K562 (cell line): ENCODE measurements at regions not wholly inside any gene's neighbourhood (a gene's known extent, or its start where the extent isn't known, plus 50 kb on each side); places are given as distances from the start of the nearest gene placed in this dataset.

ENCODE experiments used
- ATAC-seq: fragments of 200-7000 bp; cut with Tn5 transposase; 3 replicates; pipeline ENCODE4 v1.9.1; 2020; ENCODE audit warnings: moderate library complexity
- BruUV-seq: library from RNA; stranded (reverse); fragments of 400-500 nt; replicated peaks from 2 replicates; lab custom pipeline; 2021; lab: Mats Ljungman, UMichigan
- CTCF ChIA-PET: fragments of 300-600 bp; formaldehyde crosslinking; extraction: SDS; loops from one replicate; lab custom pipeline; 2021; ENCODE audit warnings: low intra/inter-chr PET ratio; lab: Yijun Ruan, JAX
- POLR2A ChIA-PET: fragments of 300-600, 350-650 bp; sonication (Branson Sonifier 250); formaldehyde crosslinking; extraction: SDS; loops from one replicate; lab custom pipeline; 2021; ENCODE audit warnings: antibody characterized with exemption, inconsistent platforms; lab: Yijun Ruan, JAX
- DNase-seq, 4 experiments: peaks; one replicate each; pipeline versions ENCODE4 v3.0.0 to v3.0.0-alpha.2; 2011 to 2018; ENCODE audit warnings: low spot score in 3 of 4, mixed read lengths in 3 of 4; ENCODE audit errors: extremely low read depth in 1 of 4
- FAIRE-seq: peaks from 2 replicates; lab custom pipeline; 2011; peaks lifted over from hg19 to GRCh38; lab: Jason Lieb, UNC
- H2AFZ ChIP-seq: 2 replicates; pipeline ENCODE4 v1.6.0; 2011; ENCODE audit warnings: low read depth, low read length, control low read depth, inconsistent platforms
- H3K27ac ChIP-seq: fragments of 200-600 bp; 3 replicates; pipeline ENCODE4 v1.8.0; 2011; ENCODE audit warnings: low read depth, mild to moderate bottlenecking, control low read depth, inconsistent platforms, low read length, moderate library complexity, mixed read lengths; ENCODE audit errors: extremely low read depth
- H3K27me3 ChIP-seq, 2 experiments: fragments of 300-600 bp in 1 of 2; 2 replicates in 1 of 2; 3 replicates in 1 of 2; pipeline versions ENCODE4 v1.6.0 to v1.8.0; 2011; ENCODE audit warnings: inconsistent platforms in 2 of 2, low read length in 2 of 2, mild to moderate bottlenecking in 1 of 2, mixed read lengths in 1 of 2, moderate library complexity in 1 of 2; ENCODE audit not compliant: control insufficient read depth in 2 of 2, insufficient read depth in 2 of 2
- H3K36me3 ChIP-seq: fragments of 300-600 bp; 3 replicates; pipeline ENCODE4 v1.8.0; 2011; ENCODE audit warnings: mild to moderate bottlenecking, low read length, inconsistent platforms; ENCODE audit not compliant: control insufficient read depth, insufficient read depth
- H3K4me1 ChIP-seq, 2 experiments: fragments of 200-600 bp in 1 of 2; replicated peaks in 1 of 2; 2 replicates in 1 of 2; 3 replicates in 1 of 2; pipeline versions ENCODE4 v1.5.1 to v1.8.0; 2011; ENCODE audit warnings: inconsistent platforms in 2 of 2, low read length in 2 of 2, mild to moderate bottlenecking in 1 of 2, mixed read lengths in 1 of 2, moderate library complexity in 1 of 2; ENCODE audit not compliant: control insufficient read depth in 2 of 2, insufficient read depth in 2 of 2
- H3K4me2 ChIP-seq: 2 replicates; pipeline ENCODE4 v1.6.1; 2011; ENCODE audit warnings: low read length, control low read depth, inconsistent platforms, mixed read lengths; ENCODE audit not compliant: insufficient read depth
- H3K4me3 ChIP-seq: fragments of 200-600 bp; sonication (generic), shearing (Covaris generic); 2 replicates; pipeline ENCODE4 v1.5.1; 2016; ENCODE audit warnings: control low read depth, inconsistent platforms
- H3K79me2 ChIP-seq: fragments of 200-600 bp; 3 replicates; pipeline ENCODE4 v1.8.0; 2011; ENCODE audit warnings: low read length, inconsistent platforms; ENCODE audit not compliant: control insufficient read depth, insufficient read depth
- H3K9ac ChIP-seq, 2 experiments: 2 replicates each; pipeline versions ENCODE4 v1.6.0 to v1.6.1; 2011; ENCODE audit warnings: low read depth in 2 of 2, low read length in 2 of 2, control low read depth in 1 of 2, inconsistent platforms in 1 of 2, mild to moderate bottlenecking in 1 of 2, mixed read lengths in 1 of 2; ENCODE audit not compliant: insufficient read depth in 1 of 2
- H3K9me1 ChIP-seq: one replicate; pipeline ENCODE4 v1.6.0; 2011; ENCODE audit warnings: inconsistent platforms, mild to moderate bottlenecking, low read length, moderate library complexity; ENCODE audit not compliant: control insufficient read depth, insufficient read depth
- H3K9me3 ChIP-seq: replicated peaks from 2 replicates; pipeline ENCODE4 v1.5.1; 2011; ENCODE audit warnings: low read depth, low read length, inconsistent platforms; ENCODE audit not compliant: control insufficient read depth, insufficient read depth
- H4K20me1 ChIP-seq: replicated peaks from 2 replicates; pipeline ENCODE4 v1.6.1; 2011; ENCODE audit warnings: low read length, inconsistent platforms, mixed read lengths; ENCODE audit not compliant: control insufficient read depth, insufficient read depth
- NFE2 ChIP-seq: IDR thresholded peaks from 2 replicates; pipeline ENCODE4 v1.6.1; 2014; ENCODE audit warnings: antibody characterized with exemption, low read depth
- TCF3 ChIP-seq: sonication (generic); formaldehyde crosslinking; IDR thresholded peaks from 2 replicates; pipeline ENCODE4 v1.4.0; 2020; ENCODE audit warnings: mild to moderate bottlenecking, missing genetic modification reagents
- ZNF23 ChIP-seq: fragments of 250-450 bp; sonication (Bioruptor Pico); IDR thresholded peaks from 2 replicates; pipeline ENCODE4 v1.4.0; 2020; ENCODE audit warnings: mild to moderate bottlenecking
- ZNF75A ChIP-seq: fragments of 450-650 bp; formaldehyde crosslinking; IDR thresholded peaks from 2 replicates; pipeline ENCODE4 v1.4.0; 2020; ENCODE audit warnings: mild to moderate bottlenecking
- WGBS: fragments of 100-300 bp; shearing (Covaris generic); methylation state at CpG from one replicate; pipeline ENCODE4 v1.1.6; 2016; ENCODE audit warnings: low coverage, mixed read lengths; ENCODE audit not compliant: insufficient coverage; ENCODE audit errors: missing lambda C conversion rate; 5-methylcytosine and 5-hydroxymethylcytosine counted together
- in situ Hi-C: fragments of 300-500 bp; cut with MboI; formaldehyde crosslinking; loops from 4 replicates; pipeline ENCODE4 v1.15.0; 2018; ENCODE audit warnings: inconsistent platforms, mixed read lengths
- intact Hi-C: fragments of 100-400 bp; cut with micrococcal nuclease; formaldehyde crosslinking; loops from 2 replicates; pipeline ENCODE4 v1.14.2; 2022
- TF ChIP-seq, protein P1 (sequence below), 2 experiments: IDR thresholded peaks; 2 replicates each; pipeline ENCODE4 v1.6.1; 2011; ENCODE audit warnings: borderline replicate concordance in 1 of 2, control low read depth in 1 of 2, low read depth in 1 of 2, low read length in 1 of 2, mild to moderate bottlenecking in 1 of 2, mixed read lengths in 1 of 2, moderate library complexity in 1 of 2; ENCODE audit not compliant: insufficient read depth in 1 of 2, insufficient read length in 1 of 2, poor library complexity in 1 of 2, severe bottlenecking in 1 of 2; ENCODE audit errors: extremely low read depth in 1 of 2
- TF ChIP-seq, protein P2 (sequence below): sonication (generic); formaldehyde crosslinking; IDR thresholded peaks from 2 replicates; pipeline ENCODE4 v1.5.0; 2020; ENCODE audit warnings: missing genetic modification reagents

DNA sequence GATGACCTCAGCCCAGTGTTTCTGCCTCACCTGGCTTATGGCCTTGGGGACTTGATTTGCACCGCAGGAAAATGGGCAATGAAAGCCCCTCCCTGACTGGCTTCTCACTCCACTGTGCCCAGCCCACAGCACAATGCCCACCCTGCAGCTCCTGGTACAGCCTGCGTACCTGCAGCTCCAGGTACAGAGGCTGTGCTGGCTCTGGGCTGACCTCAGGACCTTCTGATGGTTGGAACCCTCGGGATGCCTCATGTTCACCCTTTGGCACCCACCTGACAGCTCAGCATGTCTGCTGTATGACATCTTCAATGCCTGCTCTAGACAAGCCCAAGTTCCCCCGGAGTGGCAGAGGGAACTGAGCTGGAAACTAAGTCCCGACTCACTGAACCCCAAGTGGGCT lies 87.1 kb downstream of the ALG10 start:
- peaks cover 0 to 12% of the 10 kb centered on the region in 2 experiments; a peak in 2 of 5 replicates for H3K4me1 ChIP-seq
- ChIA-PET CTCF (no interaction called here), POLR2A (no interaction called here)
- WGBS: 0% methylated on average over 5 of the region's 5 CpGs
- no TSS peak for BruUV-seq
- no peaks in the 10 kb centered on the region for H4K20me1 ChIP-seq
- H3K9ac ChIP-seq: no peak overlapping the region
- H3K9me3 ChIP-seq: no peaks in the 10 kb centered on the region
- no peak overlapping the region for H3K27ac ChIP-seq
- in situ Hi-C loops: no loop called here
- no peak overlapping the region for H2AFZ ChIP-seq
- peaks cover 0 to 26% of the 10 kb centered on the region in 2 experiments; a peak in 2 of 5 replicates for H3K27me3 ChIP-seq
- DNase-seq (no peak), FAIRE-seq (no peak), ATAC-seq (no peak; the same call in 2 of the 3 replicates)
- H3K36me3 ChIP-seq: no peaks in the 10 kb centered on the region
- H3K4me2 ChIP-seq: no peak overlapping the region
- TF ChIP-seq ZNF75A: no peak
- no peak for TF ChIP-seq NFE2
- TF ChIP-seq, protein P1, sequence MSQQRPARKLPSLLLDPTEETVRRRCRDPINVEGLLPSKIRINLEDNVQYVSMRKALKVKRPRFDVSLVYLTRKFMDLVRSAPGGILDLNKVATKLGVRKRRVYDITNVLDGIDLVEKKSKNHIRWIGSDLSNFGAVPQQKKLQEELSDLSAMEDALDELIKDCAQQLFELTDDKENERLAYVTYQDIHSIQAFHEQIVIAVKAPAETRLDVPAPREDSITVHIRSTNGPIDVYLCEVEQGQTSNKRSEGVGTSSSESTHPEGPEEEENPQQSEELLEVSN (IDR thresholded peaks at IDR 0.05; ENCODE audit: borderline replicate concordance in 1 of 2, extremely low read depth in 1 of 2, insufficient read depth in 1 of 2, insufficient read length in 1 of 2, low read depth in 1 of 2, low read length in 1 of 2, poor library complexity in 1 of 2, severe bottlenecking in 1 of 2): no peak
- no peak for TF ChIP-seq TCF3 (CRISPR knock-in tag)
- TF ChIP-seq ZNF23 (CRISPR knock-in tag): no peak
- TF ChIP-seq, protein P2, sequence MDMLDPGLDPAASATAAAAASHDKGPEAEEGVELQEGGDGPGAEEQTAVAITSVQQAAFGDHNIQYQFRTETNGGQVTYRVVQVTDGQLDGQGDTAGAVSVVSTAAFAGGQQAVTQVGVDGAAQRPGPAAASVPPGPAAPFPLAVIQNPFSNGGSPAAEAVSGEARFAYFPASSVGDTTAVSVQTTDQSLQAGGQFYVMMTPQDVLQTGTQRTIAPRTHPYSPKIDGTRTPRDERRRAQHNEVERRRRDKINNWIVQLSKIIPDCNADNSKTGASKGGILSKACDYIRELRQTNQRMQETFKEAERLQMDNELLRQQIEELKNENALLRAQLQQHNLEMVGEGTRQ: no peak
- TF ChIP-seq, all 486 proteins: peak for 0
- Histone ChIP-seq H3K4me3 (no peak overlapping the region), H3K79me2 (no peaks in the 10 kb centered on the region), H3K9me1 (no peaks in the 10 kb centered on the region)
- intact Hi-C loops: no loop called here
